Chondrocyte (in vitro differentiated cells): ENCODE measurements at regions not wholly inside any gene's neighbourhood (a gene's known extent, or its start where the extent isn't known, plus 50 kb on each side); places are given as distances from the start of the nearest gene placed in this dataset.
A peak's percentile ranks its signal among the peaks of the same experiment; 100 is the strongest.
"Not testable (repeated sequence)": the region's sequence is repeated elsewhere in the genome, so short reads cannot be mapped to it uniquely, and the experiment has no call there.

Experiments
- DNase-seq: peaks from one replicate; pipeline ENCODE4 v3.0.0; 2021; ENCODE audit warnings: mixed read lengths, low spot score
- H3K27ac Mint-ChIP-seq: one replicate; pipeline ENCODE4 v1.8.0; 2021; ENCODE audit warnings: mild to moderate bottlenecking, moderate library complexity, mixed read lengths; ENCODE audit not compliant: unreplicated experiment
- H3K27me3 Mint-ChIP-seq: 2 replicates; pipeline ENCODE4 v1.8.0; 2021; ENCODE audit warnings: low read depth, mixed read lengths
- H3K36me3 Mint-ChIP-seq: 2 replicates; pipeline ENCODE4 v1.8.0; 2021; ENCODE audit warnings: low read depth, mixed read lengths
- H3K4me1 Mint-ChIP-seq: 2 replicates; pipeline ENCODE4 v1.8.0; 2021; ENCODE audit warnings: low read depth, mild to moderate bottlenecking, mixed read lengths
- H3K4me3 Mint-ChIP-seq: one replicate; pipeline ENCODE4 v1.8.0; 2021; ENCODE audit warnings: mild to moderate bottlenecking, moderate library complexity, mixed read lengths; ENCODE audit not compliant: unreplicated experiment
- H3K9me3 Mint-ChIP-seq: 2 replicates; pipeline ENCODE4 v1.8.0; 2021; ENCODE audit warnings: low read depth, mixed read lengths
- TF ChIP-seq, protein P1 (sequence below): fragments of 200-600 bp; sonication (generic); IDR thresholded peaks from 2 replicates; pipeline ENCODE4 v1.5.0; 2021; ENCODE audit warnings: antibody characterized with exemption, mild to moderate bottlenecking, moderate library complexity

DNA sequence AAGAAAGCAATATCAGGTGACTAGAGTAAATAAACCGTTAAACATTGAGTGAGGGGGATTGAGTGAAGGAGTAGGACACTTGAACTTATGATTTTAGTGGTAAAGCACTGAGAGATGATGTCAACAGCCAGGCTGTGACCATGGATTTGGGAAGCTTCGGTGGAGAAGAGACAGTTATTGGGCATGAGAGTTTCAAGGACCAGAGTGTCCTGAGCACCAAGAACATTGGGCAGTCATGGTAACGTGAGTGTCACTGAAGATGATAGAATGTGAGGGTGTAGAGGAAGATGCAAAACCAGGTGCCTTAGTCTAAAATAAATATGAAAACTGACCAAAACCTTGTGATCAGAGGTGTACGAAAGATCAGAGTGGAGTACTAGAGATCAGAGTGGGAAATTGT is 248.1 kb downstream of the ASXL3 start:
- H3K9me3 Mint-ChIP-seq, result peaks cover 7% of the 10 kb centered on the region
- H3K27ac Mint-ChIP-seq, result no peak overlapping the region
- H3K27me3 Mint-ChIP-seq, result no peaks in the 10 kb centered on the region
- TF ChIP-seq, protein P1, sequence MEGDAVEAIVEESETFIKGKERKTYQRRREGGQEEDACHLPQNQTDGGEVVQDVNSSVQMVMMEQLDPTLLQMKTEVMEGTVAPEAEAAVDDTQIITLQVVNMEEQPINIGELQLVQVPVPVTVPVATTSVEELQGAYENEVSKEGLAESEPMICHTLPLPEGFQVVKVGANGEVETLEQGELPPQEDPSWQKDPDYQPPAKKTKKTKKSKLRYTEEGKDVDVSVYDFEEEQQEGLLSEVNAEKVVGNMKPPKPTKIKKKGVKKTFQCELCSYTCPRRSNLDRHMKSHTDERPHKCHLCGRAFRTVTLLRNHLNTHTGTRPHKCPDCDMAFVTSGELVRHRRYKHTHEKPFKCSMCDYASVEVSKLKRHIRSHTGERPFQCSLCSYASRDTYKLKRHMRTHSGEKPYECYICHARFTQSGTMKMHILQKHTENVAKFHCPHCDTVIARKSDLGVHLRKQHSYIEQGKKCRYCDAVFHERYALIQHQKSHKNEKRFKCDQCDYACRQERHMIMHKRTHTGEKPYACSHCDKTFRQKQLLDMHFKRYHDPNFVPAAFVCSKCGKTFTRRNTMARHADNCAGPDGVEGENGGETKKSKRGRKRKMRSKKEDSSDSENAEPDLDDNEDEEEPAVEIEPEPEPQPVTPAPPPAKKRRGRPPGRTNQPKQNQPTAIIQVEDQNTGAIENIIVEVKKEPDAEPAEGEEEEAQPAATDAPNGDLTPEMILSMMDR, result no peak
- H3K4me3 Mint-ChIP-seq, result no peak overlapping the region
- no peak for DNase-seq
- peaks cover 2% of the 10 kb centered on the region for H3K36me3 Mint-ChIP-seq
- peaks cover 6% of the 10 kb centered on the region for H3K4me1 Mint-ChIP-seq

DNA sequence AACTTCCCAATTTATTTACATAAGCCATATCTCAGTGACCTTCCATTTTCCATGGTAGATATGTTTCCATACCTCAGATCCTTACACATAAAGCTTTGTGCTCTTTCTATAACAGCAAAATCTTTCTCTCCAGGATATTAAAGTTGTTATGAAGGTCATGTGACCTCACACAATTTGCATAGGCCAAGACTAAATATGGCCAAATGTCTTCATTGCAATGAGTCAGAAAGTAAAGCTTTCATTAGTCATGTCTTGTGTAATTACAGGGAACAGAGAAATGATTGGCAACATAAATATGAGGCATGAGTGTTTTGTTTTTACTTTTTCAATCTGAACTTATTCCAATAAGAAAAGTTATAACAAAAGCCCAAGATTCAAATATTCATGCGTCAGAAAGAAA is 243.5 kb downstream of the ASXL3 start:
- Mint-ChIP-seq H3K4me1 (peaks cover 11% of the 10 kb centered on the region), H3K9me3 (peaks cover 2% of the 10 kb centered on the region), H3K36me3 (peaks cover 2% of the 10 kb centered on the region), H3K4me3 (no peak overlapping the region), H3K27ac (no peak overlapping the region), H3K27me3 (no peaks in the 10 kb centered on the region)
- TF ChIP-seq, protein P1, result no peak
- no peak for DNase-seq

DNA sequence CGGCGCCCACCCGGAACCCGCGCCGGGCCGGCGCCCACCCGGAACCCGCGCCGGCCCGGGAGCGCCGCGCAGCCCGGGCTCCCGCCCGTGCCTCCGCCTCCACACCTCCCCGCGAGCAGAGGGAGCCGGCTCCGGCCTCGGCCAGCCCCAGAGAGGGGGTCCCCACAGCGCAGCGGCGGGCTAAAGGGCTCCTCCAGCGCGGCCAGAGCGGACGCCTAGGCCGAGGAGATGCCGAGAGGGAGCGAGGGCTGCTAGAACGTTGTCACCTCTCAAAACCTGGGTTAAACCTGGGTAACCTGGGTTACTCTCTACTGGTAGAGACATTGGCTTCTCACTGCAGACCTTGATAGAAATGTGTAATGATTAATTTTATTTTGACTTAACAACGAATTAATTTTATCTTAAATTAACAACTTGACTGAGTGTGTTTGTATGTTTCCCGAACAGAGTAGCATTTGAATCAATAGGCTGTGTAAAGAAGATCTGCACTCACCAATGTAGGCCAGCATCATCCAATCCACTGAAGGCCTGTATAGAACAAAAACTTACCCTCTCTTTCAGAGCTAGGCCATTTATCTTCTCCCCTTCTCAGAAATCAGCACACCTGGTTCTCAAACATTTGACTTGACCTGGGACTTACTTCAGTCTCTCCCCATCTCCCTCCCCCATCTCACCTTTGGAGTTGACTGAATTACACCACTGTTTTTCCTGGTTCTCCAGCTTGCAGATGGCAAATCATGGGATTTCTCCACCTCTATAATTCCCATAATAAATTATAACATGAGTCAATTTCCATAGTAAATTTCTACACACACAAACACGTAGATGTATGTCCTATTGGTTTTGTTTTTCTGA is 242.7 kb downstream of the ASXL3 start:
- Mint-ChIP-seq H3K4me1 (peaks cover 11% of the 10 kb centered on the region), H3K36me3 (peaks cover 2% of the 10 kb centered on the region), H3K9me3 (peaks cover 2% of the 10 kb centered on the region), H3K27me3 (no peaks in the 10 kb centered on the region), H3K27ac (no peak overlapping the region), H3K4me3 (peak overlapping the region; percentile 55)
- TF ChIP-seq, protein P1, result no peak
- DNase-seq, result no peak

DNA sequence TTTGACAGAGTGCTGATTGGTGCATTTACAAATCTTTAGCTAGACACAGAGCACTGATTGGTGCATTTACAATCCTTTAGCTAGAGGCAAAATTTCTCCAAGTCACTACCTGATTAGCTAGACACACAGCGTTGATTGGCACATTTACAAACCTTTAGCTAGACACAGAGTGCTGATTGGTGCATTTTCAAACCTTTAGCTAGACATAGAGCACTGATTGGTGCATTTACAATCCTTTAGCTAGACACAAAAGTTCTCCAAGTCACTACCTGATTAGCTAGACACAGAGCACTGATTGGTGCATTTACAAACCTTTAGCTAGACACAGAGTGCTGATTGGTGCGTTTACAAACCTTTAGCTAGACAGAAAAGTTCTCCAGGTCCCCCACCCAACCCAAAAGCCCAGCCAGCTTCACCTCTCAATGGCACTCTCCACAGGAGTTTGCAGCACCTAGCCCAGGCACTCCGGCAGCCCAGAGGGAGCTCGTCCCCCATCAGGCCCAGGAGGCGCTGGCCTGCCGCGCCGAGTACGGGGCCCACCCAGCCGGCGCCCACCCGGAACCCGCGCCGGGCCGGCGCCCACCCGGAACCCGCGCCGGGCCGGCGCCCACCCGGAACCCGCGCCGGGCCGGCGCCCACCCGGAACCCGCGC is 241.8 kb downstream of the ASXL3 start:
- DNase-seq, H3K27me3 Mint-ChIP-seq, H3K27ac Mint-ChIP-seq, H3K4me1 Mint-ChIP-seq, H3K9me3 Mint-ChIP-seq, H3K36me3 Mint-ChIP-seq: not testable (repeated sequence)
- H3K4me3 Mint-ChIP-seq, result peak overlapping the region; percentile 48

DNA sequence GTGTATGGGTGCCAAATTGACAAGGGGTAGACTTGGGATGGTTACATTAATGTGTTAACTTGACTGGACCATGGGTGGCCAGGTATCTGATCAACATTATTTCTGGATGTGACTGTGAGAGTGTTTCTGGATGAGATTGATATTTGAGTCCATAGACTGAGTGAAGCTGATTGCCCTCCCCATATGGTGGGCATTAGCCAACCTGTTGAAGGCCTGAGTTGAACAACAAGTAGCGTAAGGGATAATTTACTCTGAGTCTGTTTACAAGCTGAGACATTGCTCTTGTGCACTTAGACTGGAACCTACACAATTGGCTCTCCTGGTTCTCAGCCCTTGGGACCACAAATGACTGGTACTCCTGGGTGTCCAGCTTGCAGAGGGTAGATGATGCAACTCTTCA is 240.1 kb downstream of the ASXL3 start:
- H3K27me3 Mint-ChIP-seq, result no peaks in the 10 kb centered on the region
- H3K27ac Mint-ChIP-seq, result no peak overlapping the region
- DNase-seq, result no peak
- H3K4me3 Mint-ChIP-seq, result no peak overlapping the region
- H3K4me1 Mint-ChIP-seq, result peaks cover 8% of the 10 kb centered on the region
- peaks cover 2% of the 10 kb centered on the region for H3K9me3 Mint-ChIP-seq
- TF ChIP-seq, protein P1, result no peak
- H3K36me3 Mint-ChIP-seq, result no peaks in the 10 kb centered on the region
